ENCODE measurements at regions not wholly inside any gene's neighbourhood (a gene's known extent, or its start where the extent isn't known, plus 50 kb on each side); places are given as distances from the start of the nearest gene placed in this dataset.

GRCh38 chr2:13413989-13414388 is 697.3 kb downstream of the TRIB2 start:
- TF ChIP-seq FOXM1 (IDR thresholded peaks at IDR 0.05; ENCODE audit: borderline replicate concordance, low read depth), result no peak
- TF ChIP-seq MAX (IDR thresholded peaks at IDR 0.05), result no peak
- no peak for TF ChIP-seq TCF12 (IDR thresholded peaks at IDR 0.05; ENCODE audit: low read depth)
- TF ChIP-seq YY1 (IDR thresholded peaks at IDR 0.05; ENCODE audit: low read depth), result no peak
- no peak for TF ChIP-seq RAD21 (IDR thresholded peaks at IDR 0.05; ENCODE audit: low read depth)
- no peak for TF ChIP-seq TAF1 (IDR thresholded peaks at IDR 0.05; ENCODE audit: low read depth)
- no peak for TF ChIP-seq REST (IDR thresholded peaks at IDR 0.05; ENCODE audit: low read depth)
- TF ChIP-seq TEAD4 (IDR thresholded peaks at IDR 0.05), result no peak
- no peak for TF ChIP-seq CEBPB (IDR thresholded peaks at IDR 0.05)
- no peak for TF ChIP-seq CREB1 (IDR thresholded peaks at IDR 0.05; ENCODE audit: low read depth)
- TF ChIP-seq USF1 (IDR thresholded peaks at IDR 0.05), result no peak
- no peak for TF ChIP-seq EP300 (IDR thresholded peaks at IDR 0.05; ENCODE audit: borderline replicate concordance)
- TF ChIP-seq EGR1 (IDR thresholded peaks at IDR 0.05), result no peak
- no peak for TF ChIP-seq ZBTB7A (IDR thresholded peaks at IDR 0.05; ENCODE audit: low read depth)

All from Ishikawa (cell line).